ENCODE measurements at regions not wholly inside any gene's neighbourhood (a gene's known extent, or its start where the extent isn't known, plus 50 kb on each side); places are given as distances from the start of the nearest gene placed in this dataset.
"Not testable (repeated sequence)": the region's sequence is repeated elsewhere in the genome, so short reads cannot be mapped to it uniquely, and the experiment has no call there.

DNA sequence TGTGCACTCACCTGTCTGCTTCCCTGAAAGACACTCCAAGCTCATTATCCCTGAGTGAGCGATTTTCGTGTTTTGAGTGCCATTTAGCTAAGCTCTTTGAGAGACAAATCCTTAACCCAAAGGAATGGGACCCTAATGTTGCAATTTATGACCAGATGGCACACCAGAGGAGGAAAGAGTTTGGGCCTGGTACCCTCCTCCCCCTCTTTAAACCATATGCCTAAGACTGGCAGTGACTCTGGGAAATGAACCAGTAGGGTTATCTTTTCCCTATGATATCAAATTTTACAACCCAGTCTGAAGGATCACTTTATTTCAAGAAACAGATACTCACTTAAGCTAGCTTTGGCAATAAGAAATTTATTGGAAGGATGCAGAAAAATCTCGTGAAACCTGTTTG, 550.4 kb downstream of the TOX3 start:
- DNase-seq (ENCODE audit: low spot score): no peak

DNA sequence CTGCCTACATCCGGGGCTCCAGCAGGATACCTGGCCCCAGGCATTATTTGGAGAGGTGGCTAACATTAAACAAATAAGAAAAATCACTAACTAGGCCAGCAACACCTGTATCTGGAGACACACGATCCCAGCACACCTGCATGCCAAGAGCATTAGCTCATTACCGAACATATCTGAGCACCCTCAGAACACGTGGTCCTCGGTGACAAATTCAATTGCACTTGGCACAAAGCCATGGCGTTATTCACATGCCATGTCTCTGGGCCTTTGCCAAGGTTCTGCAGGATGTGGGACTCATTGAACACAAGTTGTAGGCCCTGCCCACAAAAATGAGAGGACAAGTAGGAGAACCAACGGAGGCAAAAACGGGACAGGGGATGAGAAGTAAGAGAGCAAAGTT, 552.3 kb downstream of the TOX3 start:
- no peak for DNase-seq (ENCODE audit: low spot score)
- intact Hi-C loops (cut with DNase I): no loop called here

More for the DNA sequence above, 550.4 kb downstream of the TOX3 start:
- intact Hi-C loops (cut with DNase I): no loop called here

DNA sequence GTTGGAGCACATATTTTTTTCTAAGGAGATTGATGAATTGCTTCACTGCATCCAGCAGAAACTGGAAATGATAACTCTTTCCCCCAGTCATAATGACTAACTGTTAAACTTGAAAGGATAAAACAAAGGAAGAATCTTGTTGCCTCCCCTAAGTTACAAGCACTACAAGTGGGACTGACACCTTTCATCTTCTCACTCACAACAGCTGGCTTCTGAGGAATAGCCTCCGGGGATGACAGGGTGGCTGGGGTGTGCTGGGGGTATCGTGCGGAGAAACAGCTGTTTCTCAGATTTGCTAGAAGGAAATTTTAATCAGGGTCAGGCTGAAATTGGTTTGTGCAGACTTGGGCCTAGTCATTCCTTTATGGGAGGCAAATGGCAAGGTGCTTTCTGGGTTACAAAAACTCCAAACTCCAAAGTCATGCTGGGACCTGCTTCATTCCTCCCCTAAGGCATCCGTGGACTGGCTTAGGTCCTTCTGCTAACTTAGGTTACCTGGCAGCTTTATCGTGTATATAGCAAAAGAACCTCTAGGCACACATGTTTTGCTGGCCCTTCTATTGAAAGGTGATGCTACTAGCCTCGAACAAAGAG, 557.2 kb downstream of the TOX3 start:
- no peak for DNase-seq (ENCODE audit: low spot score)
- intact Hi-C loops (cut with DNase I): no loop called here

DNA sequence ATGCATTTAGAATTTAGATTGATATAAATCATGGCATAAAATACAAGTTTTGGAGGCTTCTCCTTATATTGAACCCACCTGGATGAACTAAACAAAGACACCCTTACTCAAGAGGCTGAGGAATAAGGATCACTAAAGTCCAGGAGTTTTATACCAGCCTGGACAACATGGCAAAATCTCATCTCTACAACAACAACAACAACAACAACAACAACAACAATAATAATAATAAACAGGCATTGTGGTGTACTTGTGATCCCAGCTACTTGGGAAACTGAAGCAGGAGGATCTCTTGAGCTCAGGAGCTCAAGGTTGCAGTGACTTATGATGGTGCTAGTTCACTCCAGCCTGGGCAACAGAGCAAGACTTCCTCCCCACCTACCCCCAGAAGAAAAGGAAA, 558.0 kb downstream of the TOX3 start:
- DNase-seq (ENCODE audit: low spot score): no peak
- intact Hi-C loops (cut with DNase I): no loop called here

DNA sequence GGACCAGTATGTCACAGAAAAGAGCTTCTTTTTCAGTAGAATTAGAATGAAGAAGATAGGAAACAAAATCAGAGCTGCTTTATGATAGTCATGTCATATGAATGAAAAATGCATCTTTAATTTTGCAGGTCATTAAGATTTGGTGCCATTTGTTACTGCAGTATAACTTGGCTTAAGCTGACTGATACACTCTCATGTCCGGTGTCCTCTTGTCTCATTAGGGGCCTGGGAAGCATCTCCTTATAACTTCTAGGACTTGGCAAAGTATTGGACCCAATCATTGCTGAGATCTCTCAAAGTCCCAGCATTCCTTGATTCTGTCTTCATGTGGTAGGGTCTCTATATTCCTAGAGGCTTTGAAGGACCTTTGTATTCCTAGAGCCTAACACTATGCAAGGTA, 559.4 kb downstream of the TOX3 start:
- DNase-seq (ENCODE audit: low spot score): no peak
- intact Hi-C loops (cut with DNase I): no loop called here

DNA sequence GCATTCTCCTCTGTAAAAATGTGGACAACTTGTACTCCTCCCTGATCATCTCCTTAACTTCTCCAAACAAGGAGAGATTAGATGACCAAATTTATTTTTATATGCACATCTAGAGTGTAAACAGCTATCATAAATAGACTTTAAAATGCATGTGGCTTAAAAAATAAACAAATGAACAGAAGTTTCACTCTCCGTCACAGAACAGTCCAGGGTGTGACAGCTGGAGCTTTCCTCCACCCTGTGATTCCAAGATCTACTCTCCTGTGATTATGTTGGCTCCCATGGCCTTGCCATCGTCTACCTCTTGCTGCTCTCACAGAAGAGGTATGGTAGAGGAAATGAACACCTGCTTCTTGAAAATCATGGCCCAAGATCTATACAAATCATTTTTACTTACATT, 560.2 kb downstream of the TOX3 start:
- intact Hi-C loops (cut with DNase I): no loop called here
- DNase-seq (ENCODE audit: low spot score): no peak

DNA sequence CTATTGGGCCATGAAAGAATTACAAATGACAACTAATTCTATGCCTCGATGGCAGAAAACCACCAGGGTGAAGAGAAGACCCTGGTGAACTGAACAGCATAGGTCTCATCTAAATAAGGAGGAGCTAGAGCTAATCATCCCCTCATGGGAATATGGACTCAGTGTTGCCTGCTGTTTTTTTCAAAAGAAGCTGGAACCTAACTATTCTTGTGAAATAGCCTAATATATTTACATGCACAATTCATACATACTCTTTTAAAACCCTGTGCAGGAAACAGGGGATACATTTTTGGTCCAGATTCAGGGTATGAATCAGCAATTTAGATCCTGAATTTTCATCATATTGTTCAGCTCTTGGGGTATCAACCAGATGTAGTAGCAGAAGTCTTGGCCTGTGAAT, 560.6 kb downstream of the TOX3 start:
- intact Hi-C loops (cut with DNase I): no loop called here
- no peak for DNase-seq (ENCODE audit: low spot score)

DNA sequence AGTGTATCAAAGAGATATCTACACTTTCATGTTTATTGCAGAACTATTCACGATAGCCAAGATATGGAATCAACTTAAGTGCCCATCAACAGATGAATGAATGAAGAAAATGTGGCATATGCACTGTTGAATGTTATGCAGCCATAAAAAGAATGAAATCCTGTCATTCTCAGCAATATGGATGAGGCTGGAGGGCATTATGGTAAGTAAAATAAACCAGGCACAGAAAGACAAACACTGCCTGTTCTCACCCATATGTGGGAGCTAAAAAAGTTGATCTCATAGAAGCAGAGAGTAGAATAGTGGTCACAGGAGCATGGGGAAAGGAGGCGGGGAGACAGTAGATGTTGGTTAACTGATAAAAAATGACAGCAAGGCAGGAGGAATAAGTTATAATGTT, 561.8 kb downstream of the TOX3 start:
- no peak for DNase-seq (ENCODE audit: low spot score)
- intact Hi-C loops (cut with DNase I): no loop called here

DNA sequence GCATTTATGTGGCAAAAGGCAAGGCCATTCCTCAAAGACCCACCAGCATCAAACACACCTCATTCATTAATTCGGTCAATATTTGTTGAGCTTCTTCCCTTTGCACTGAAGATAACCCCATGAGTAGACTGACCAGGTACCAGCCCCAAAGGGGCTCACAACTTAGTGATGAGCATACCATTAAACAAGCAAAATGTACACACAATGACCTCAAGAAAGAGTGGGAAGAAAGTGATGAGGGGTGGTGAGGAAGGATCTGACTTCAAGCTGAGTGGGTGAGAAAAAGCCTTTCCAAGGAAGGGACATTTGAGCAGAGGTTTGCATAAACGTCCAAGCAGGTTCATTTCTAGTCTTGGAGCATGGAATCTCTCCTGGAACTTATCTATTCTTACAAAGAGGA, 562.5 kb downstream of the TOX3 start:
- intact Hi-C loops (cut with DNase I): no loop called here
- no peak for DNase-seq (ENCODE audit: low spot score)

DNA sequence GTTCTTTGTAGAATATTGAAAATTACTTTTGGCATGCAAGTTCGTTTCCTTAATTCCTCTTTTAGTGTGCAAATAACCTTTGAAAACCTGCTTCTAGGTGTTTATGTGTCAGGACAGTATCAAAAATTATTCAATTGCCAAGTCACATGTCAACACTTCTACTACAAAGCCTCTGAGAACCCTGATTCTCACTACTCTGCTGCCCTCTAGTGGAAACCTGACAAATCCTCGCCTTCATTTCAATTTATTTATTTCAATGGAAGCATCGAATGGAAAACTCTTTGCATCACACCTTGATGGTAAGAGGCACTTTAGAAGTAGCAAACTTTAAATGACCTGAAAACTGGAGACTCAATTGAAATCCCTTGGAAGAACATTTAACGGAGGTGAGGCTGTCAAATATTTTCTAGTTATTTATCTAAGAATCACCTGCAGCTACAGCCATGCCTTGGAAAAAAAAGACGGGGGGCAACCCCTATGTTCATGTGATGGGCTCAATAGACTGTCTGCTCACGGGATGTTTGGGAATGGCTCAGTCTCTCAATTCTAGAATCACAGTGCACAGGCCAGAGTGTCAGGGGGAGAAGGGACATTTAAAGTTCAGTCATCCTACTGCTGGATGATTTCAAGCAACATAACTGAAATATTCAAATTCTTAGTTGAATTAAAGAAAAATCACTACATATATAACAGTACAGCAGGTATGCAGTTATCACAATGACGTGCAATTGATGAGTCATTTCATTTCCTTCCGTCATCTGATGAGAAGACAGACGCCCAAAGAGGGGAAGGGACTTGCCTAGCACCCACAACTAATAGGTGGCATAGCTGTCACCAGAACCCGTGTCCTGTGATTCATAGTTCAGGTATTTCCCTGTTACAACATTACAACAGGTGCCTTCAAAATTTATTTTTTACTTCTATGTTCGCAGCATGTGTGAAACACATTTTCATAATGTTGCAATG, 563.9 kb downstream of the TOX3 start:
- intact Hi-C loops (cut with DNase I): no loop called here
- DNase-seq (ENCODE audit: low spot score): no peak

DNA sequence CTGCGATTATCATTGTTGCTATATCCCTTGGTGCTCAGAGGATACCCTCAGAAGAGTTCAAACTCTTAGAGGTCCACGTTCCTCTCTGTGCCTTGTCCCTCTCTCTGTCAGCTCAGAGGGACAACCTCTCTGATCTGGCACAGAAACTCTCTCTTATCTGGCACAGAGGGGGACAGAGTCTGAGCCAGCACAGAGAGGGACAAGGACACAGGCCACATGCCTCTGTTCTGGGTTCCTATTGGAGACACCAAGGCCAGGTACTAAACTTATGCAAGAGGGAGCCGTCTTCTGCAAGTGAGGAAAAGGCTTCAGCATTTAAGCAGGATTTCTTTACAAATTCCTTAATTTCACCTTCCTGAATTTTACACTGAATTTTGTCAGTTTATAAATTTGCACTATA, 565.2 kb downstream of the TOX3 start:
- DNase-seq (ENCODE audit: low spot score): no peak
- intact Hi-C loops (cut with DNase I): no loop called here

DNA sequence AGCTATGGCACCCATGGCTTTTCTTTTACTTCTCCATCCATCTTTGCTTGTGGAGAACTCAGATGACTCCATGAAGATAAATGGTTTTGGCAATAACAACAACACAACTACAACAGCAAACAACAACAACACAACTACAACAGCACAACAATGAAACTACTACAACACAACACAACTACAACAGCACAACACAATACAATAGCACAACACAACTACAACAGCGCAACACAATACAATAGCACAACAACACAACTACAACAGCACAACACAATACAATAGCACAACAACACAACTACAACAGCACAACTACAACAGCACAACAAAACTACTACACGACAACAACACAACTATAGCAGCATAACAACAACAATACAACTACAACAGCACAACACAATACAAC, 569.4 kb downstream of the TOX3 start:
- intact Hi-C loops (cut with DNase I); DNase-seq (ENCODE audit: low spot score): not testable (repeated sequence)

DNA sequence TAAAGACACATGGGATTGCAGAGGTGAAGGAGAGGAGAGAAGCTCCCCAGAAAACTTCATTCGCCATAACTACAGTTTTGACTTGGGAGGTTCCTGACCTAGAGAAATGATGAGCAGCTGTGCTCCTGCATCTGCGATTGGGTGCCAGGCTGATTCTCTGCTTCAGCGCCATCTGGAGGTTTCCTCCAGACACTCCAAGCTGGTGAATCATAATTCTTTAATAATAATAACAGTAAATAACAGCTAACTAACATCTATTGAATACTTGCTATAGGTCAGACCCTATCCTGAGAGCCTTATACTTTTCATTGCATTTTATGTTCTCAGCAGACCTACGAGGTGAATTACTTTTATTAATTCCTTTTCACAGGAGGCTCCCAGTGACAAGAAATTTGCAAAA, 575.8 kb downstream of the TOX3 start:
- intact Hi-C loops (cut with DNase I): no loop called here
- no peak for DNase-seq (ENCODE audit: low spot score)

DNA sequence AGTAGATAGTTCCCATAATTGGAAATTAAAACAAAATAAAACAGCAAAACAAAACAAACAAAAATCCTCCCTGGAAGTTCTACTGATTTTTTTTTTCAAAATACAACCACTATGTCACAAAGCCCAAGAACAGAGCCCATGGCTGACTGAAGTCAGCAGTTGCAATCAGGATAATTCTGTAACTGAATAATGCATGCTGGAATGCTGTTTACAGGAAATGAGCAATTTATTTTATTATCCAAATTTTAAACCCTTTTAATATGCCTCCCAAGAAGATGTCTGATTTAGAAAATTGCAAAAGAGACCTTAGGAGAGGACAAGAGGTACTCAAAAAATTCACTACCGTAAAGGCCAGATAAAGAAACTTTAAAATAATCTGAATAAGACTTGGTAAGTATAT, 578.2 kb downstream of the TOX3 start:
- DNase-seq (ENCODE audit: low spot score): no peak
- intact Hi-C loops (cut with DNase I): no loop called here

DNA sequence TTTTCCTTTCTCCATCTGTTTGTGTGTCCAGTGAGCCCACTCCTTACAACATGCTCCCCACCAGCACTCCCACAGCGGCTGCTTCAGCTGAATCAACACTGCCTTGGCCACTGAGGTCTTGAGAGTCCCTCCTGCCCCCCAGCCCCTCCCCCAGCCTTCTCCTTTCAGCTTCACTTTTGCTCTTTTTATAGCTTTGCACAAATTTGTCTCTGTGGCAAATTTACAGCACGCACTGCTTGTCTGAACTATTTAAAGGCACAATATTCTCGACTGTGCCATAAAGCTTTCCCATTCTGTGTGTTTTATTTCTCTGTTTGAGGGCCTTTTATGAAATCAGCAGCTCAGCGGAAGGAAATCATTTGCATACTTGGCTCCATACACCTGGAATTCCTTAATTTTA, 579.3 kb downstream of the TOX3 start:
- intact Hi-C loops (cut with DNase I): no loop called here

DNA sequence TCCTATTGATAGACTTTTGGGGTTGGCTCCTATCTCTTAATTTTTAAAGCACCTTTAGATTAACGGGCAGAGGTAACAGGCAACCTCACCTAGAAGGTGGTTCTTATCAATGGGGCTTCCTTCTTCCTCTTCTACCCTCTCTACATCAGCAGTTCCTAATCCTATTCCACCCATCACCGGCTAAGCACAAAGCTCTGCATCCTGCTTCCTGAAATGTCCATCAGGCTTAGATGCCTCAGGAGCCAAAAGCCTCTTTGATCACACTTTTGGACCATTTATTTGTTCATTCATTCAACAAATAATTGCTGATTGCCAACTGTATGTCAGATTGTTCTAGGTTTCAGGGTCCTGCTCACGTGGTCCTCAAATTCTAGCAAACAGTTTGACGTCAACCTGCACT, 586.0 kb downstream of the TOX3 start:
- intact Hi-C loops (cut with DNase I): no loop called here
- DNase-seq (ENCODE audit: low spot score): no peak

More for the DNA sequence above, 579.3 kb downstream of the TOX3 start:
- DNase-seq (ENCODE audit: low spot score): no peak

DNA sequence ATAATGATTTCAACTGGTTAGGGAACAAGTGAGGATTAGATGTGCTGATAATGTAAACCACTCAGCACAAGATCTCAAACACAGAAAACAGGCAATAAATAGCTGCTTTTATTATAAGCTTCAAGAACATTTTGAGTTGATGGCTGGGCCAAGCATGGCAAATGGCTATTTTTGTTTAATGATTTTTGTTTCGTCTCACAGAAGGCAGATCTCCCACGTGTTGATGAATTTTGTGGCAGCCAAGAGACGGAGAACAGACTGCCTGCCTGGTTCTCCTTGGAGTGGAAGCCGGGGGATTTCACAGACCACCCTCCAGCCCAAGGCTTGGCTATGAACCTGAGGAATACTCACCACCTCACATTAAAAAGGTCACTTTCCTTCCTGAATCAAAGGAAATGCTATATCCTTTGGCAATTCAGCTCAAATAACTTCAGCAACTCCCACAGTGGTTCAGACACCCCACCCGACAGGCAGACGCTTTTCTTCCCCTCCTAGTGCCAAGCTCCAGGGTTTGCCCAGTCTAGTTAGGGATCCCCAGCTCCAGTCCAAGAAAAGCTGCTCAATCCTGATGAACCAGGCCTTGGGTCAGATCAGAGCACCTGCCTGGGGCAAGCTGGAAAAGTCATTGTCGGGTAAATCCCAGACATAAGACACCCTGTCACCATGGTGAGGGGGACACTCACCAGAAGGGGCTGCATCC, 593.5 kb downstream of the TOX3 start:
- intact Hi-C loops (cut with DNase I): no loop called here
- no peak for DNase-seq (ENCODE audit: low spot score)

DNA sequence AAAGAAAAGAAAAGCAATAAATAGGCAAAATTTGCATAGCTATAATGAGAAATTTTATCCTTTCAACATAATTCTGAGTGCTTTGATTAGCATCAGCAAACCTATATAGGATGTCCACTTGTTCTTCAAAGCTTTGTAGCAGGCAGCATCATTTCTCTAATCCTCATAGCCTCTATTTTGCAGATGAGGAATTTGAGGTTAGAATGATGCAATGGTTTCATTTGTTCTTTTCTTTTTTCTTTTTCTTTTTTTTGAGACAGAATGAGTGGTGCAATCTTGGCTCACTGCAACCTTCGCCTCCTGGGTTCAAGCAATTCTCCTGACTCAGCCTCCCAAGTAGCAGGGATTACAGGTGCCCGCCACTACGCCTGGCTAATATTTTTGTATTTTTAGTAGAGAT, 594.4 kb downstream of the TOX3 start:
- intact Hi-C loops (cut with DNase I): no loop called here
- no peak for DNase-seq (ENCODE audit: low spot score)

DNA sequence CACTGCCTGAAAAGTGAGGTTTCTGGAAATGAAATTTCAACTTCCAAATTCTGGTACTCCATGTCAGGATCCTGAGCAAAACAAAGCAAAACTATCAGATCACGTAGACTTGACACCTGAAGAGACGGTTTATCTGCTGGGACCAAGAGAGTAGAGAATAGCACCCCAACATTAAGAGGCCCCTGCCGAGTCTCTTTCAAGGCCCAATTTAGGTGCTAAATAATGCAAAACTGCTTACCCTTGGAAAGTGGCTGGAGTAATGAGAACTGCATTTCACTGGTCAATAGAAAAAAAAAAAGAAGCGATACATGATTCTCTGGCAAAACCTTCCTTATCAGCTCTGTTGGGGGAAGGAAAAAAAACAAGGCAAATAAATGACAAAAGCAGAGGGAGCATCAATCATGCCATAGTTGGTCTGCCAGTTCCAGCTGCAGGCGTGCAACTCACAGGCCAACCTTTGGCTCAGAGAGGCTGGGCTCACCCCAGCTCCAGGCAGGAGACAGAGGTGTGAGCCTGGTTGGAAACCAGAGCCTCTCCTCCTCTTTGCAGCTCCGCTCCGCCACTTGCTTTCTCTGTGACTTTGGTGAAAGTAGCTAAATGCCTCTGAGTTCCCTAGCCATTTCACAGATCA, 595.2 kb downstream of the TOX3 start:
- intact Hi-C loops (cut with DNase I): no loop called here
- DNase-seq (ENCODE audit: low spot score): no peak
